Lower leg skin (tissue), 4 donors: ENCODE measurements at regions not wholly inside any gene's neighbourhood (a gene's known extent, or its start where the extent isn't known, plus 50 kb on each side); places are given as distances from the start of the nearest gene placed in this dataset.

Experiments used
- DNase-seq, 2 donors: peaks; one replicate each; pipeline ENCODE4 v3.0.0-alpha.2; 2019; ENCODE audit warnings: low spot score in 2 of 2
- H3K4me3 ChIP-seq: fragments of 200-600 bp; sonication (generic); 2 replicates; pipeline ENCODE4 v1.5.1; 2017; ENCODE audit warnings: mild to moderate bottlenecking, low read depth; ENCODE audit not compliant: poor library complexity, severe bottlenecking
- CTCF ChIP-seq, 3 donors: fragments of 450-650 bp; IDR thresholded peaks; one replicate each; pipeline ENCODE4 v1.5.1; 2016; ENCODE audit warnings: antibody characterized with exemption in 3 of 3, mild to moderate bottlenecking in 3 of 3, moderate library complexity in 2 of 3
- POLR2A ChIP-seq, 2 donors: fragments of 450-650 bp; IDR thresholded peaks; one replicate each; pipeline ENCODE4 v1.6.1; 2016 to 2017; ENCODE audit warnings: antibody characterized with exemption in 2 of 2, mild to moderate bottlenecking in 1 of 2, moderate library complexity in 1 of 2
- WGBS, 2 donors: methylation state at CpG; one replicate each; pipeline ENCODE4 v1.1.5; 2018; 5-methylcytosine and 5-hydroxymethylcytosine counted together
- intact Hi-C: fragments of 100-400 bp; cut with DNase I; formaldehyde crosslinking; loops from one replicate; pipeline ENCODE4 v1.15.0; 2023; ENCODE audit warnings: low total_unique reads

DNA sequence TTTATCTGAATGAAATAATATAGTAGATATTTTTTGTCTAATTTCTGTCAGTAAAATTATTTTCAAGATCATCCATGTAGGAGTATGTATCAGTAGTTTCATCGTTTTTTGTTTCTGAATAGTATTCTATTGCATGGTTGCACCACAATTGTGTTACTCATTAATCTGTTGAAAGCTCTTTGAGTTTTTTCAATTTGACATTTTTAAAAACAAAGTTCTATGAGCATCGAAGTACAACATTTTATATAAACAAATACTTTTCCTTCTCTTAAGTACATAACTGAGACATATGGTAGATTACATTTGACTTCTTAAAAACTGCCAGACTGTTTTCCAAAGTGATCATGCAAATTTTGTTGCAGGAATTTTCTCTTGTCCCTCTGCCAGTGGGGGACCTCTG is 1113.1 kb upstream of the CITED2 start:
- no peak for DNase-seq
- 88 to 95% methylated on average over 2 of the region's 2 CpGs for WGBS, 2 donors
- intact Hi-C loops = no loop called here
- no peak for TF ChIP-seq POLR2A (IDR thresholded peaks at IDR 0.05)
- no peak for TF ChIP-seq CTCF (IDR thresholded peaks at IDR 0.05)
- no peak overlapping the region for H3K4me3 ChIP-seq

DNA sequence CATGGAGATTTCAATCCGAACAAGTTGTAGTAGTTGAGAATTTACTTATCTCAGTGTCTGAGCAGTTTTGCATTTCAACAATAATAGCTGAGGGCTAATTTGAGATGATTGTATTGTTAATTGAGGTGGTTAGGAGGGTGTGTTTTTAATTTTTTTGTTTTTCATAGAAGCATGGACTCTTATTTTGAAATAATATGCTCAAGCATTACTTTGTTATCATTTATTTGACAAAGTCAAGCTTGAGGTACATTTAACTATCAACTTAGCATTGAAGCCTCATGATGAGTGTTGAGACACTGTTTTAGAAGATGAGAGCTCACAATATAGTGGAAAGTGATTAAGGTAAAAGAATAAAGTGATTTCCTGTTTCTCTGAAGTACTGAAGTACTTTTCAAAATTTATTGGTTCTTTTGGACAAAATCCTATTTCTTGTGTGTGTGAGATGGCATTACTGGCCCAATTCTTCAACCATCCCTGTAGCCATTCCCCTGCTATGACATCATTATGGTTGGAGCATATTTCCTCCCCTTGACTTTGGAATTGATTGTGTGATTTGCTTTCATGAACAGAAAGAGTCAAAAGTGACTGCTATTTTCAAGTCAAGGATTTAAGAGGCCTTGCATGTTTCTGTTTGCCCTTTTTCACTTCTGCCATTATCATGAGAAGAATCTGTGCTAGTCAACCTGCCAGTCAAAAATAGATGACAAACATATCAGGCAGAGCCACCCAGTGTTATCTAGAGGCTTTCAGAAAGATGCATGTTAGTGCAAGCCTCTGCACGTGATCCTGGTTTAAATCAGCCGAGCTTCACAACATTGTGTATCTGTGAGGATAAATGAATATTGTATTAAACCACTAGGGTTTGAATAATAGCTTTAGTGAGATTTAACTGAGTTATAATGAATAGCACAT is 1112.3 kb upstream of the CITED2 start:
- DNase-seq = no peak
- intact Hi-C loops = no loop called here
- no peak overlapping the region for H3K4me3 ChIP-seq
- 53 to 59% methylated on average over 3 of the region's 3 CpGs for WGBS, 2 donors
- TF ChIP-seq POLR2A (IDR thresholded peaks at IDR 0.05) = no peak
- no peak for TF ChIP-seq CTCF (IDR thresholded peaks at IDR 0.05)

- intact Hi-C loops = no loop called here
- WGBS, 2 donors = 48 to 50% methylated on average over 6 of the region's 6 CpGs
- TF ChIP-seq POLR2A (IDR thresholded peaks at IDR 0.05) = no peak
- no peak for TF ChIP-seq CTCF (IDR thresholded peaks at IDR 0.05)
- no peak for DNase-seq
- no peak overlapping the region for H3K4me3 ChIP-seq
These were observed 1111.4 kb upstream of the CITED2 start for GRCh38 chr6:140485740-140486449.

GRCh38 chr6:140480852-140481251 is 1106.4 kb upstream of the CITED2 start:
- DNase-seq = peak in 1 of 2 donors; percentile 24
- intact Hi-C loops = no loop called here
- WGBS, 2 donors = 10 to 21% methylated on average over 2 of the region's 2 CpGs
- H3K4me3 ChIP-seq = no peak overlapping the region
- no peak for TF ChIP-seq POLR2A (IDR thresholded peaks at IDR 0.05)
- no peak for TF ChIP-seq CTCF (IDR thresholded peaks at IDR 0.05)

GRCh38 chr6:140478631-140479030 is 1104.2 kb upstream of the CITED2 start:
- TF ChIP-seq CTCF (IDR thresholded peaks at IDR 0.05) (no peak), POLR2A (IDR thresholded peaks at IDR 0.05) (no peak)
- WGBS, 2 donors = 88 to 91% methylated on average over 3 of the region's 3 CpGs
- no peak for DNase-seq
- no peak overlapping the region for H3K4me3 ChIP-seq
- intact Hi-C loops = no loop called here
